ENCODE measurements at regions not wholly inside any gene's neighbourhood (a gene's known extent, or its start where the extent isn't known, plus 50 kb on each side); places are given as distances from the start of the nearest gene placed in this dataset.

GRCh38 chr18:30403278-30403677 is 639.3 kb downstream of the DSC3 start:
- no peak for TF ChIP-seq CTCF (IDR thresholded peaks at IDR 0.05)
- no peak for TF ChIP-seq POLR2A (IDR thresholded peaks at IDR 0.05)
- TF ChIP-seq POLR2AphosphoS5 (IDR thresholded peaks at IDR 0.05) = no peak
- TF ChIP-seq EP300 (IDR thresholded peaks at IDR 0.05) = no peak
